Adrenal gland (tissue), 9 donors: ENCODE measurements at regions not wholly inside any gene's neighbourhood (a gene's known extent, or its start where the extent isn't known, plus 50 kb on each side); places are given as distances from the start of the nearest gene placed in this dataset.
"Not testable (repeated sequence)": the region's sequence is repeated elsewhere in the genome, so short reads cannot be mapped to it uniquely, and the experiment has no call there.

ENCODE experiments used
- DNase-seq, 7 donors: peaks; one replicate each; pipeline ENCODE4 v3.0.0-alpha.2; 2019 to 2020
- H3K27ac ChIP-seq, 5 donors: fragments of 200-600 bp; sonication (generic) in 4 of 5; 1 replicate in 3 of 5; 2 replicates in 2 of 5; pipeline versions ENCODE4 v1.5.1 to v1.8.0; 2016 to 2020; ENCODE audit warnings: mild to moderate bottlenecking in 1 of 5
- H3K27me3 ChIP-seq: fragments of 200-600 bp; 2 replicates; pipeline ENCODE4 v1.8.0; 2021
- H3K36me3 ChIP-seq, 2 donors: fragments of 200-600 bp; replicated peaks in 1 of 2; 1 replicate in 1 of 2; 2 replicates in 1 of 2; pipeline versions ENCODE4 v1.5.1 to v1.8.0; 2018 to 2022
- H3K4me1 ChIP-seq, 2 donors: fragments of 200-600 bp; replicated peaks in 1 of 2; 1 replicate in 1 of 2; 2 replicates in 1 of 2; pipeline versions ENCODE4 v1.5.1 to v1.8.0; 2018 to 2021
- H3K4me3 ChIP-seq, 4 donors: fragments of 200-600 bp; sonication (generic) in 3 of 4; one replicate each; pipeline ENCODE4 v1.5.1; 2016 to 2018
- H3K9me3 ChIP-seq, 3 donors: fragments of 200-600 bp; sonication (generic) in 1 of 3; replicated peaks in 1 of 3; 1 replicate in 2 of 3; 2 replicates in 1 of 3; pipeline versions ENCODE4 v1.5.1 to v1.8.0; 2016 to 2021
- CTCF ChIP-seq, 6 experiments: fragments of 450-650 bp in 4 of 6; fragments of 200-600 bp in 2 of 6; sonication (generic) in 1 of 6; IDR thresholded peaks; 1 replicate in 5 of 6; 2 replicates in 1 of 6; pipeline versions ENCODE4 v1.5.1 to v1.8.0; 2016 to 2021; ENCODE audit warnings: antibody characterized with exemption in 6 of 6, mild to moderate bottlenecking in 2 of 6, moderate library complexity in 1 of 6
- POLR2A ChIP-seq, 2 donors: fragments of 450-650 bp; IDR thresholded peaks; one replicate each; pipeline ENCODE4 v1.6.1; 2017; ENCODE audit warnings: antibody characterized with exemption in 2 of 2, mild to moderate bottlenecking in 2 of 2, moderate library complexity in 1 of 2
- WGBS, 4 donors: extraction: QIAGEN DNeasy Blood & Tissue Kit in 2 of 4; methylation state at CpG; one replicate each; pipeline versions ENCODE4 v1.1.5 to v1.1.7; 2013 to 2017; 5-methylcytosine and 5-hydroxymethylcytosine counted together
- intact Hi-C, 2 donors: fragments of 100-400 bp; cut with DNase I; formaldehyde crosslinking; loops; one replicate each; pipeline versions ENCODE4 v1.14.1 to v1.15.0; 2022 to 2023
- donor health status: healthy with polysubstance abuse.
- donor health status: Bipolar disorder and iron deficiency.
- donor health status: DM: yes; HTN: yes; CAD: no.
- donor health status: DM: no; HTN: no; CAD: no.
- donor health status: DM: no; HTN: no; CAD: no.

- intact Hi-C loops, result no loop called here
- Histone ChIP-seq H3K36me3 (no peaks in the 10 kb centered on the region), H3K9me3 (no peaks in the 10 kb centered on the region), H3K4me3 (no peak overlapping the region), H3K4me1 (no peaks in the 10 kb centered on the region), H3K27me3 (no peaks in the 10 kb centered on the region), H3K27ac (no peak overlapping the region)
- TF ChIP-seq CTCF (IDR thresholded peaks at IDR 0.05) (no peak), POLR2A (IDR thresholded peaks at IDR 0.05) (no peak)
- peak in 2 of 7 donors; percentile 6 to 14 for DNase-seq
- 31 to 56% (median 47%) methylated on average over 2 of the region's 2 CpGs for WGBS, 4 donors
These were observed 567.4 kb downstream of the KCNA4 start for GRCh38 chr11:29449281-29450074.

GRCh38 chr11:29448246-29448877, 568.5 kb downstream of the KCNA4 start:
- Histone ChIP-seq H3K9me3 (no peaks in the 10 kb centered on the region), H3K4me1 (no peaks in the 10 kb centered on the region), H3K27ac (peak overlapping the region in 1 of 5 donors; percentile 45), H3K27me3 (no peaks in the 10 kb centered on the region), H3K4me3 (no peak overlapping the region), H3K36me3 (no peaks in the 10 kb centered on the region)
- intact Hi-C loops, result no loop called here
- TF ChIP-seq POLR2A (IDR thresholded peaks at IDR 0.05), result no peak
- peak; percentile 27 to 88 (median 82) for TF ChIP-seq CTCF (IDR thresholded peaks at IDR 0.05)
- 37 to 47% (median 42%) methylated on average over 3 of the region's 3 CpGs for WGBS, 4 donors
- peak; percentile 34 to 77 (median 55) for DNase-seq

- H3K27me3 ChIP-seq, result no peaks in the 10 kb centered on the region
- H3K9me3 ChIP-seq, result no peaks in the 10 kb centered on the region
- no peak overlapping the region for H3K27ac ChIP-seq
- H3K36me3 ChIP-seq, result no peaks in the 10 kb centered on the region
- 87 to 94% (median 90%) methylated on average over 1 of the region's 1 CpG for WGBS, 4 donors
- no peak for DNase-seq
- H3K4me3 ChIP-seq, result no peak overlapping the region
- TF ChIP-seq POLR2A (IDR thresholded peaks at IDR 0.05), result no peak
- no peak for TF ChIP-seq CTCF (IDR thresholded peaks at IDR 0.05)
- no peaks in the 10 kb centered on the region for H3K4me1 ChIP-seq
- intact Hi-C loops, result no loop called here
These were observed 569.0 kb downstream of the KCNA4 start for GRCh38 chr11:29447821-29448220.

GRCh38 chr11:29446132-29446531, 570.7 kb downstream of the KCNA4 start:
- intact Hi-C loops, result no loop called here
- no peaks in the 10 kb centered on the region for H3K36me3 ChIP-seq

GRCh38 chr11:29445191-29445590, 571.6 kb downstream of the KCNA4 start:
- H3K4me3 ChIP-seq, DNase-seq, H3K27ac ChIP-seq, H3K36me3 ChIP-seq, H3K27me3 ChIP-seq, intact Hi-C loops, H3K4me1 ChIP-seq, H3K9me3 ChIP-seq: not testable (repeated sequence)
- WGBS, 4 donors, result 89 to 96% (median 90%) methylated on average over 3 of the region's 3 CpGs

More at GRCh38 chr11:29446132-29446531, 570.7 kb downstream of the KCNA4 start:
- Histone ChIP-seq H3K4me3 (no peak overlapping the region), H3K27ac (no peak overlapping the region), H3K27me3 (no peaks in the 10 kb centered on the region), H3K4me1 (no peaks in the 10 kb centered on the region), H3K9me3 (no peaks in the 10 kb centered on the region)
- TF ChIP-seq POLR2A (IDR thresholded peaks at IDR 0.05) (no peak), CTCF (IDR thresholded peaks at IDR 0.05) (no peak)
- no peak for DNase-seq
- WGBS, 4 donors, result 96 to 100% (median 97%) methylated on average over 4 to 7 of the region's 7 CpGs
